ENCODE measurements at regions not wholly inside any gene's neighbourhood (a gene's known extent, or its start where the extent isn't known, plus 50 kb on each side); places are given as distances from the start of the nearest gene placed in this dataset.

GRCh38 chr3:68467465-68467864 lies 464.9 kb downstream of the TAFA4 start:
- no peak for DNase-seq (ENCODE audit: low spot score)

- DNase-seq (ENCODE audit: low spot score): no peak
Measured at GRCh38 chr3:68458581-68458980, 473.8 kb downstream of the TAFA4 start.

- no peak for DNase-seq (ENCODE audit: low spot score)
Measured at GRCh38 chr3:68448510-68449383, 483.6 kb downstream of the TAFA4 start.

DNA sequence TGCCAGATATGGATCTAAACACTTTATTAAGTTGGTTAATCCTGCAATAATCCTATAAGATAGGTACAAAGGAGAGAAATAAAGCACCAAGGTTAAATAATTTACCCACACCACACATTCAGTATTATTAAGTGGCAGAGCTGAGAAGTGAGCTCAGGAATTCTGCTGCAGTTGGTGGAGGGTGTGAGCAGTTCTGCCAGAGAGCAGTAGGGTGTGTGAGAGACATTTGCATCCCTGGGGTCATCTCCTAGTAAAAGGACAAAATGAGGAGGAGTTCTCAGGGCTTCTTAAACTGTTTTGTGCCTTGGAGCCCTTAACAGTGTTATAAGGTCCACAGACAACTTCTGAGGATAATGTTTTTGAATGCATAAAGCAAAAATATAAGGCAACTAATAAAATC lies 484.5 kb downstream of the TAFA4 start:
- no peak for DNase-seq (ENCODE audit: low spot score)

DNA sequence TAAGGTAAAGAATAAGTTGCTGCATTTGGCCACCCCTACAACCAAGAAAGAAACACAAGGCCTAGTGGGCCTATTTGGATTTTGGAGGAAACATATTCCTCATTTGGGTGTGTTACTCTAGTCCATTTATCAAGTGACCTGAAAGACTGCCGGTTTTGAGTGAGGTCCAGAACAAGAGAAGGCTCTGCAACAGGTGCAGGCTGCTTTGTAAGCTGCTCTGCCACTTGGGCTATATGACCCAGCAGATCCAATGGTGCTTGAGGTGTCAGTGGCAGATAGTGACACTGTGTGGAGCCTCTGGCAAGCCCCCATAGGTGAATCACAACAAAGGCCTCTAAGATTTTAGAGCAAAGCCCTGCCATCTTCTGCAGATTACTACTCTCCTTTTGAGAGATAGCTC lies 491.3 kb downstream of the TAFA4 start:
- no peak for DNase-seq (ENCODE audit: low spot score)

- DNase-seq (ENCODE audit: low spot score): no peak
Measured at GRCh38 chr3:68436619-68437401, 495.5 kb downstream of the TAFA4 start.

DNA sequence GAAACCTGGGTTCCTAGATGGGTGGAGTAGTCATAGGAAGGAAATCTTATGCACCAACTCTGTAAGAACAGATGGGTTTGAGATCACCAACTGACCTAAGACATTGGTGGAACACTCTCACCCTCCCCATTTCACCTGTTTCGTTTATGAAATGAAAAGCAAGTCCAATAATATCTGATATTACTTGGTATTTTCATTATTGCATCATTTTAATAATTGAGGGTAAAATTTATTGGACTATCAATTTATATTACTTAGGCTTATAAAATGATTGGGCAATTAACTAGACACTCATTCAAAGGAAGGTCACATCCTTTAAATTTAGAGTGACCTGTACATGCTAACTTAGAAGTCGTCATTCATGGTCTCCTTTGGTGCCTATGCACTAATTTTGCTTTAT lies 503.9 kb downstream of the TAFA4 start:
- no peak for DNase-seq (ENCODE audit: low spot score)

DNA sequence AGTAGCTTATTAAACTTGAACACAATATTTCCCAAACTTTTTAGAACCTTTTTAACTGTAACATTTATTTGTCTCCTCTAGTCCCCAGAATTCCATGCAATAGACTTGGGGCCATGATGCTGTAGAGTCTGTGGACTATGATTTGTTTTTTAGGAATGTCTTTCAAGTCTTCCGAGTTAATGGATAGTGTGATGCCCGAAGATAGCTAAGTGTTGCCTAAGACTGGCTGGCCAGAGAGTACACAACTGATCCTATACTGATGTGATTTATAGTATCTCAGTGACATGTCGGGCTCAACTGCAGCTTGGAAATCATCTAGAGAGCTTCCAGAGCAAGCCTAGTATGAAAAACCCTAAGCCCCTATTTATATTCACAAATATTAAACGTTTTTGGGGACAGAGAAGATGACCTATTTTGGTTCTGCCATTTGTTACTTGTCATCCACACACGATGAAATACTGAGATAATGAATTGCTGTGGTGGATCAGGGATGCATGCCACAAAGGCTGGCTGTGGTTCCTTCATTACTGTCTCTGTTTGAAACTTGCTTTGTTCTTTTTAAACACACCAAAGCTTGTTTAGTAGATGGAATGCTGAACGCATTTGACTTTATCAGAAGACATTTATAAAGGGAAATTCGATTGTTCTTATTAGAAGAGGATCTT lies 507.4 kb downstream of the TAFA4 start:
- DNase-seq (ENCODE audit: low spot score): no peak

DNA sequence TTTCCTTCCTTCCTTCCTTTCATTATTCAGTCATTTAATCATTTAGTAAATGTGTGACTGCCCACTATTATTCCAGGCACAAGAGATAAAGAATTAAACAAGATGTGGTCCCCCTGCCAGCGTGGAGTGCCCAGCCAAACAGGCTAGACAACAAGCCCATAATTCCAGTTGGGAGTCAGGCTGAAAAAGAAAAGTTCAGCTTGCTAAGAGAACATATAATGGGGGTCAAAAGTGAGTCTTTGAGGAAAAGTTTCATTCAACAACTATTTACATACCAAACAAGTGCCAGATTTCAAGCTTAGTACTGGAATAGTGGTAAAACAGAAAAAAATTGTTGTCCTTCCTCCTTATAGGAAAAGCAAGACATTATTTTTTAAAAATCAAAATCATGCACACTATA lies 523.7 kb downstream of the TAFA4 start:
- no peak for DNase-seq (ENCODE audit: low spot score)

GRCh38 chr3:68403741-68404140 lies 528.6 kb downstream of the TAFA4 start:
- no peak for DNase-seq (ENCODE audit: low spot score)

GRCh38 chr3:68402235-68402918 lies 530.0 kb downstream of the TAFA4 start:
- no peak for DNase-seq (ENCODE audit: low spot score)

GRCh38 chr3:68378631-68379030 lies 553.7 kb downstream of the TAFA4 start:
- DNase-seq (ENCODE audit: low spot score): no peak

GRCh38 chr3:68373727-68374126 lies 558.6 kb downstream of the TAFA4 start:
- no peak for DNase-seq (ENCODE audit: low spot score)

DNA sequence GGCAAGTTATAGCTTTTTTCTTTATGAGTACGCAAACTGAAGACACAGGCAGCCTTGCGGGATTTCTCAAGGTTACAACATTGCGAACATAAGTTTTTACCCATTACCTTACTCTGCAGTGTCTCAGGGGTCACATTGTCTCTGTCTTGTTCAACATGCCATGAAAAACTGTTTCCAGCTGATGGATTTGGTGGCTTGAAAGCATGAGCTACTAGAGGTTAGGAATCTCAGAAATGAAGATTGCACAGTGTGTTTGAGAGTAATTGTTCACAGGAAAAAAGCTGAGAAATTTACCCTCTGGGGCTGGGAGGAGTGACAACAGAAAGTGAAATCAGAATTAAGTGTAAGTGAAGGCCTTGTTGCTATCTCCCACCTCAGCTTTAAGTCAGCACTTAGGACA lies 568.6 kb downstream of the TAFA4 start:
- no peak for DNase-seq (ENCODE audit: low spot score)

DNA sequence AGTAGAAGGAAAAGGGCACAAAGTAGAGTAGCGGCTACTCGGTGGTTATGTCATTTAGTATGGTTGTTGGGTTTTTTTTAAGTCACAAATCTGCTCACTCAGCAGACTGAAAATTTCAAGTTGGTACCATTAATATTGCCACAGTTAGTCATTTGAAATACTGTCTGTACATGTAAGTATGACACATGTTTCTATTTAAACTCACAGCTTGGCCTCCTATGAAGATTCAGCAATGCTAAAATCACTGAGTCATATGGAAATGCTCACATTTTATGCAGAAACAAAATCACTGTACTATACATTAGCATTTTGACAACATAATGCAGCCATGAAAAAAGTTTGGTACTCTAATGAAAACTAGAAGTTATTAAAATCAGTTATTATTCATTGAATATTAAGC lies 571.9 kb downstream of the TAFA4 start:
- no peak for DNase-seq (ENCODE audit: low spot score)

DNA sequence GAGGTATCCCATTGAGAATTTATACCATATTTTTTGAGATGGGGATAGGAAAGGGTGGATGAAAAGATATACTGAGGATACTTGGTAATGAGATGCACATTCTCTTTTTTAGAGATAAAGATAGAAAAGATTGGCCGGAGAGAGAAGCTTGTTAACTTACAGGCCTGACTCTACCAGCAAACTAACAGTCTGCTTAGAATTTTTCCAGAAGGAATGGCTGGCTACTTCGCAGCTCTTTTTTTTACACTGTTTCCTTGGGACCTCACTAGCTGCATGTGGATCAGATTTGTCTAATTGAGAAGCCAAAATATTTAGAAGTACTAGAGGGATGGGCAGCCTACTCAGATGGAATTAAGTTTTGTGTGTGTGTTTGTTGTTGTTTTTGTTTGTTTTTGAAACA lies 586.6 kb downstream of the TAFA4 start:
- no peak for DNase-seq (ENCODE audit: low spot score)

GRCh38 chr3:68342426-68342825 lies 589.9 kb downstream of the TAFA4 start:
- no peak for DNase-seq (ENCODE audit: low spot score)

DNA sequence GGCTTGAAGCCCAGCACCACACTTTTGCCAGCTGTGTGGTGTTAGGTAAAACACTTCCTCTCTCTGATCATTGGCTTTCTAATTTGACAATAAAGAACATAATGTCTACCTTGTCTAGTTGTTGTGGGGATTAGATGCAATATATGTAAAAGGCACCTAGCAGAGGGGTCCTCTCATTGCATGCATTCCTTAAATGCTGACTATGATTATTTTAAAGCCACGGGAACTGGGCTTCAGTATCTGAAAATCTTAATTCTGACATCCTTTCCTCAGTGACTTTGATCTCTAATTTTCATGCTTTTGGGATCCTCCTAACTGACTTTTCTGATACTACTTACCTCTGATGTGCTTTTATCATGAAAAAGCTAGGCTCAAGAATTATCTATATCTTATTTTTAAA lies 596.3 kb downstream of the TAFA4 start:
- DNase-seq (ENCODE audit: low spot score): no peak

DNA sequence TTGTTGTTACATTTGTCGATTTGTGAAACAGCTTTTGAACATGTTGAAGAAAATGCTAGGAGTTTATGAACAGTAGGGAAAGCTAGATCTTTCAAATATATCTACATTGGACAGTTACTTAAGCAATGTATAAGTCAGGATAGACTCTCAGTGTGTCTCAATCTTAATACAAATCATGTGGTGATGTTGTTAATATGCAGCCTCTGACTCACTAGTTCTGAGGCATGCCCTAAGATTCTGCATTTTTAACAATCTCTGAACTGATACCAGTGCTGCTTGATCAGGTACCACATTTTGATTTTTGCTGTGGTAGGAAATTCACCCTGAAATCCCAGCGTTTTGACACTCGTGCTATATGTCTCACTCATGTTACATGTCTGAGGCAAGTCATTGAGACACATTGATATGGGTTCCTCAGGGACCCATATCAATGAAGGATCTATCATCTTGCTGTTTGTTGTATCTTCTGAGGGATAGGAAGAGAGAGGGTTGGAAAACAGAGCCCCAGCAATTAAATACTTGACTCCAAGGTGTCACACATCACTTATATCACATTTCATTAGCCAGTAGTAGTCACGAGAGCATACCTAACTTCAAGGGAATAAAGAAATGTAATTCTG lies 597.9 kb downstream of the TAFA4 start:
- no peak for DNase-seq (ENCODE audit: low spot score)

GRCh38 chr3:68328049-68328448 lies 604.3 kb downstream of the TAFA4 start:
- DNase-seq (ENCODE audit: low spot score): no peak

- no peak for DNase-seq (ENCODE audit: low spot score)
Measured at GRCh38 chr3:68315964-68316363, 616.4 kb downstream of the TAFA4 start.

DNA sequence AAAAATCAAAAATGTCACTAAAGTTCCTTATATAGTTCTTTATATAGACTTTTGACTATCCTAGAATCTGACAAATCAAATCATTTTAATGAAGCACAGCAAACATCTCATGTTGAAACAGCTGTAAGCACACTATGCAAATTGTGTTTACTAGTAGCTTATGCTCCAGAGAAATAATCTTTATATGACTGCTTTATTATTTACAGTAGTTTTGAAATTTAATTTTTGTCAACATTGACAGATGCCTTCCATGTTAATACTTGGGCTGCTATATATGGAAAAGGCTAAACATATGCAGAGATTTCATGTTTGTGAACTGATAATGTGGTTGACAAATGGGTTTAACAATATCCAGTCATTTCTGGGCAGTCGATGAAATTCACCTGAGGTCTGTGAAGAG lies 616.8 kb downstream of the TAFA4 start:
- no peak for DNase-seq (ENCODE audit: low spot score)
